Heart left ventricle (tissue), 16 donors: ENCODE measurements at regions not wholly inside any gene's neighbourhood (a gene's known extent, or its start where the extent isn't known, plus 50 kb on each side); places are given as distances from the start of the nearest gene placed in this dataset.

Experiments used
- ATAC-seq, 4 donors: fragments of 200-7000 bp; cut with Tn5 transposase; one replicate each; pipeline ENCODE4 v1.9.1; 2020 to 2022; ENCODE audit warnings: moderate library complexity in 4 of 4, mild to moderate bottlenecking in 3 of 4, moderate number of reproducible peaks in 1 of 4
- DNase-seq, 5 donors: peaks; one replicate each; pipeline ENCODE4 v3.0.0-alpha.2; 2020
- H3K27ac ChIP-seq, 12 donors: fragments of 200-600 bp; sonication (generic) in 4 of 12; one replicate each; pipeline versions ENCODE4 v1.5.0 to v1.8.0; 2016 to 2022; ENCODE audit warnings: mild to moderate bottlenecking in 2 of 12
- H3K27me3 ChIP-seq, 9 donors: fragments of 200-600 bp; sonication (generic) in 2 of 9; one replicate each; pipeline versions ENCODE4 v1.5.1 to v1.8.0; 2016 to 2022; ENCODE audit warnings: mild to moderate bottlenecking in 3 of 9
- H3K36me3 ChIP-seq, 9 donors: fragments of 200-600 bp; sonication (generic) in 2 of 9; one replicate each; pipeline versions ENCODE4 v1.5.0 to v1.8.0; 2018 to 2022; ENCODE audit warnings: mild to moderate bottlenecking in 2 of 9
- H3K4me1 ChIP-seq, 12 donors: fragments of 200-600 bp; sonication (generic) in 4 of 12; one replicate each; pipeline versions ENCODE4 v1.5.0 to v1.8.0; 2016 to 2022; ENCODE audit warnings: mild to moderate bottlenecking in 3 of 12
- H3K4me3 ChIP-seq, 12 donors: fragments of 200-600 bp; sonication (generic) in 4 of 12; one replicate each; pipeline versions ENCODE4 v1.5.0 to v1.8.0; 2017 to 2022; ENCODE audit warnings: mild to moderate bottlenecking in 9 of 12, moderate library complexity in 4 of 12
- H3K9me3 ChIP-seq, 12 donors: fragments of 200-600 bp; sonication (generic) in 4 of 12; one replicate each; pipeline versions ENCODE4 v1.5.0 to v1.8.0; 2016 to 2022; ENCODE audit warnings: mild to moderate bottlenecking in 1 of 12
- CTCF ChIP-seq, 12 donors: fragments of 200-600 bp; sonication (generic) in 4 of 12; IDR thresholded peaks; one replicate each; pipeline versions ENCODE4 v1.5.0 to v1.8.0; 2018 to 2022; ENCODE audit warnings: antibody characterized with exemption in 12 of 12, mild to moderate bottlenecking in 5 of 12
- POLR2A ChIP-seq, 2 donors: fragments of 450-650 bp; IDR thresholded peaks; one replicate each; pipeline ENCODE4 v1.6.1; 2017; ENCODE audit warnings: antibody characterized with exemption in 2 of 2, mild to moderate bottlenecking in 2 of 2, moderate library complexity in 2 of 2
- WGBS, 4 donors: extraction: QIAGEN DNeasy Blood & Tissue Kit in 2 of 4; methylation state at CpG; one replicate each; pipeline versions ENCODE4 v1.1.5 to v1.1.7; 2013 to 2018; 5-methylcytosine and 5-hydroxymethylcytosine counted together
- intact Hi-C, 10 donors: fragments of 100-400 bp; cut with DNase I; formaldehyde crosslinking; loops; one replicate each; pipeline versions ENCODE4 v1.11.1 to v1.14.2; 2022
- donor health status: ischemic (EF 13 %, LVEDD 7.1; RV severe dilation, severe dysfunction).
- donor health status: healthy with polysubstance abuse.
- donor health status: DM: no; HTN: yes; CAD: no.
- donor health status: DM: no; HTN: no; CAD: no.
- donor health status: ischemic (EF 25% LVEDD 6.9; RV normal size, moderate dysfunction).
- donor health status: ischemic (EF 25% LVEDD 5.7; RV mildly dilated, moderate dysfunction).
- donor health status: healthy.
- donor health status: DM: yes; HTN: yes; CAD: no.
- donor health status: ischemic (EF 35%, LVEDD 5.7; RV mildly dilated, moderate dysfunction).
- donor health status: nonischemic (EF 11% LVEDD 7.7; RV severe dilation, severe dysfunction).
- donor health status: DM: yes; HTN: yes; CAD: no.
- donor health status: PGD.
- donor health status: ischemic (EF 29% LVEDD 5.4; RV normal size, mild dysfunction).
- donor health status: nonischemic (EF 23%, LVEDD 6.1; RV moderate dilation, normal function).

GRCh38 chr7:9498303-9498702, 1064.9 kb downstream of the NXPH1 start:
- intact Hi-C loops = no loop called here
- ATAC-seq (no peak), DNase-seq (no peak)
- no peaks in the 10 kb centered on the region for H3K4me1 ChIP-seq
- TF ChIP-seq POLR2A (IDR thresholded peaks at IDR 0.05) (no peak), CTCF (IDR thresholded peaks at IDR 0.05) (no peak)
- H3K9me3 ChIP-seq = no peaks in the 10 kb centered on the region
- H3K27ac ChIP-seq = no peak overlapping the region
- no peaks in the 10 kb centered on the region for H3K27me3 ChIP-seq
- WGBS, 4 donors = 32 to 52% (median 47%) methylated on average over 3 of the region's 3 CpGs
- no peaks in the 10 kb centered on the region for H3K36me3 ChIP-seq
- H3K4me3 ChIP-seq = no peak overlapping the region

- TF ChIP-seq POLR2A (IDR thresholded peaks at IDR 0.05) = no peak
- no peak for TF ChIP-seq CTCF (IDR thresholded peaks at IDR 0.05)
- no peaks in the 10 kb centered on the region for H3K36me3 ChIP-seq
- H3K4me3 ChIP-seq = no peak overlapping the region
- H3K4me1 ChIP-seq = no peaks in the 10 kb centered on the region
- no peak overlapping the region for H3K27ac ChIP-seq
- no peak for DNase-seq
- intact Hi-C loops = no loop called here
- ATAC-seq = no peak
- H3K27me3 ChIP-seq = no peaks in the 10 kb centered on the region
- no peaks in the 10 kb centered on the region for H3K9me3 ChIP-seq
- 84 to 94% (median 90%) methylated on average over 1 of the region's 1 CpG for WGBS, 4 donors
Observed at GRCh38 chr7:9502269-9502668, 1068.9 kb downstream of the NXPH1 start.

GRCh38 chr7:9504678-9505077, 1071.3 kb downstream of the NXPH1 start:
- ATAC-seq = no peak
- intact Hi-C loops = no loop called here

GRCh38 chr7:9505516-9505915, 1072.1 kb downstream of the NXPH1 start:
- DNase-seq (no peak), ATAC-seq (no peak)
- Histone ChIP-seq H3K27ac (no peak overlapping the region), H3K4me3 (no peak overlapping the region), H3K36me3 (no peaks in the 10 kb centered on the region), H3K4me1 (no peaks in the 10 kb centered on the region), H3K9me3 (no peaks in the 10 kb centered on the region), H3K27me3 (no peaks in the 10 kb centered on the region)
- 78 to 84% (median 82%) methylated on average over 2 of the region's 2 CpGs for WGBS, 4 donors
- intact Hi-C loops = no loop called here
- TF ChIP-seq CTCF (IDR thresholded peaks at IDR 0.05) = no peak
- no peak for TF ChIP-seq POLR2A (IDR thresholded peaks at IDR 0.05)

More at GRCh38 chr7:9504678-9505077, 1071.3 kb downstream of the NXPH1 start:
- WGBS, 4 donors = 47 to 81% (median 79%) methylated on average over 2 of the region's 2 CpGs
- Histone ChIP-seq H3K36me3 (no peaks in the 10 kb centered on the region), H3K4me3 (no peak overlapping the region), H3K27ac (no peak overlapping the region), H3K27me3 (no peaks in the 10 kb centered on the region), H3K4me1 (no peaks in the 10 kb centered on the region), H3K9me3 (no peaks in the 10 kb centered on the region)
- TF ChIP-seq POLR2A (IDR thresholded peaks at IDR 0.05) = no peak
- TF ChIP-seq CTCF (IDR thresholded peaks at IDR 0.05) = no peak
- DNase-seq = no peak
